ENCODE measurements at regions not wholly inside any gene's neighbourhood (a gene's known extent, or its start where the extent isn't known, plus 50 kb on each side); places are given as distances from the start of the nearest gene placed in this dataset.

DNA sequence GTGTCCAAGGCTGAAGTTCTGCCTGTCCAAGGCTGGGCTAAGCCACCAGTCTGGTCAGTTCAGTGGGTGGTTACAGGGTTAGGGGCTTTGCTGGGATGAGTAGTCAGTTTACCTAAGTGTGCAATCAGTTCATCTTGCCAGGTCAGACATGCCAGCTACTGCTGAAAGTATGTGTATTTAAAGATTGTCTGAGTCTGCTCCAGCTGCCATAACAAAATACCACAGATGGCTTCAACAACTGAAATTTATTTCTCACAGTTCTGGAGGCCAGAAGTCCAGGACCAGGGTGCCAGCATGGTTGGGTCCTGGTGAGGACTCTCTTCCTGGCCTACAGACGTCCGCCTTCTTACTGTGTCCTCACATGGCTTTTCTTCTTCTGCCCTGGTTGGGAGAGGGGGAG, 52.4 kb upstream of the TNS3 start:
- no peaks in the 10 kb centered on the region for H3K36me3 ChIP-seq
- no peaks in the 10 kb centered on the region for H3K27me3 ChIP-seq
- TF ChIP-seq, protein P1, sequence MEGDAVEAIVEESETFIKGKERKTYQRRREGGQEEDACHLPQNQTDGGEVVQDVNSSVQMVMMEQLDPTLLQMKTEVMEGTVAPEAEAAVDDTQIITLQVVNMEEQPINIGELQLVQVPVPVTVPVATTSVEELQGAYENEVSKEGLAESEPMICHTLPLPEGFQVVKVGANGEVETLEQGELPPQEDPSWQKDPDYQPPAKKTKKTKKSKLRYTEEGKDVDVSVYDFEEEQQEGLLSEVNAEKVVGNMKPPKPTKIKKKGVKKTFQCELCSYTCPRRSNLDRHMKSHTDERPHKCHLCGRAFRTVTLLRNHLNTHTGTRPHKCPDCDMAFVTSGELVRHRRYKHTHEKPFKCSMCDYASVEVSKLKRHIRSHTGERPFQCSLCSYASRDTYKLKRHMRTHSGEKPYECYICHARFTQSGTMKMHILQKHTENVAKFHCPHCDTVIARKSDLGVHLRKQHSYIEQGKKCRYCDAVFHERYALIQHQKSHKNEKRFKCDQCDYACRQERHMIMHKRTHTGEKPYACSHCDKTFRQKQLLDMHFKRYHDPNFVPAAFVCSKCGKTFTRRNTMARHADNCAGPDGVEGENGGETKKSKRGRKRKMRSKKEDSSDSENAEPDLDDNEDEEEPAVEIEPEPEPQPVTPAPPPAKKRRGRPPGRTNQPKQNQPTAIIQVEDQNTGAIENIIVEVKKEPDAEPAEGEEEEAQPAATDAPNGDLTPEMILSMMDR (IDR thresholded peaks at IDR 0.05), result no peak
- H3K4me3 ChIP-seq, result no peak overlapping the region
- peaks cover 0 to 53% (median 46%) of the 10 kb centered on the region in 4 donors for H3K4me1 ChIP-seq
- intact Hi-C loops (cut with DNase I; ENCODE audit: low total_unique reads), result no loop called here
- no peaks in the 10 kb centered on the region for H3K9me3 ChIP-seq
- no peak for DNase-seq
- H3K27ac ChIP-seq, result peak overlapping the region; percentile 85 to 90

DNA sequence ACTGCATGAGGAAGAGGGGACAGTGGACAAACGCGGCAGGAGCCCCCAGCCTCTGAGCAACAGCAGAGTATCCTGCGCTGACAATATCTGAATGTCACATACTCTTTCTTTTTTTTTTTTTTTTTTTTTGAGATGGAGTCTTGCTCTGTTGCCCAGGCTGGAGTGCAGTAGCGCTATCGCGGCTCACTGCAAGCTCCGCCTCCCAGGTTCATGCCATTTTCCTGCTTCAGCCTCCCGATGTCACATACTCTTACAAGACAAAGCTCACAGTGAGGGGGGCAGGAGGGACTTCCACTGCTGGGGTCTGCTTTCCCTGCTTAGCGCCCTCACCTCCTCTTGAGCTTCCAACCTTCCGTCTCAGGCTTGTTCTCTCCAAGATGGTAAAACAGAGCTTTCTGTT, 51.2 kb upstream of the TNS3 start:
- Histone ChIP-seq H3K4me3 (no peak overlapping the region), H3K27ac (no peak overlapping the region), H3K27me3 (no peaks in the 10 kb centered on the region), H3K9me3 (no peaks in the 10 kb centered on the region), H3K4me1 (peaks cover 0 to 43% (median 35%) of the 10 kb centered on the region in 4 donors), H3K36me3 (no peaks in the 10 kb centered on the region)
- TF ChIP-seq, protein P1 (IDR thresholded peaks at IDR 0.05), result no peak
- intact Hi-C loops (cut with DNase I; ENCODE audit: low total_unique reads), result no loop called here
- DNase-seq, result no peak
